ENCODE measurements at regions not wholly inside any gene's neighbourhood (a gene's known extent, or its start where the extent isn't known, plus 50 kb on each side); places are given as distances from the start of the nearest gene placed in this dataset.
"Not testable (repeated sequence)": the region's sequence is repeated elsewhere in the genome, so short reads cannot be mapped to it uniquely, and the experiment has no call there.

- DNase-seq: no peak
Observed at GRCh38 chr6:56904068-56904467, 50.8 kb upstream of the BEND6 start.

GRCh38 chr6:56902641-56903464 is 52.1 kb upstream of the BEND6 start:
- DNase-seq: peak; percentile 63

- no peak for DNase-seq
Observed at GRCh38 chr6:56900784-56901183, 54.1 kb upstream of the BEND6 start.

GRCh38 chr6:56899753-56900152 is 55.2 kb upstream of the BEND6 start:
- no peak for DNase-seq

- DNase-seq: no peak
Observed at GRCh38 chr6:56899311-56899710, 55.6 kb upstream of the BEND6 start.

- DNase-seq: no peak
Observed at GRCh38 chr6:56897789-56898529, 56.9 kb upstream of the BEND6 start.

- no peak for DNase-seq
Observed at GRCh38 chr6:56891754-56892153, 63.2 kb upstream of the BEND6 start.

- DNase-seq: no peak
Observed at GRCh38 chr6:56890683-56891429, 64.1 kb upstream of the BEND6 start.

- no peak for DNase-seq
Observed at GRCh38 chr6:56890066-56890465, 64.8 kb upstream of the BEND6 start.

- DNase-seq: no peak
Observed at GRCh38 chr6:56889492-56889891, 65.4 kb upstream of the BEND6 start.

GRCh38 chr6:56888687-56889086 is 66.2 kb upstream of the BEND6 start:
- DNase-seq: no peak

- DNase-seq: no peak
Observed at GRCh38 chr6:56887086-56887485, 67.8 kb upstream of the BEND6 start.

GRCh38 chr6:56877922-56878321 is 77.0 kb upstream of the BEND6 start:
- no peak for DNase-seq

- DNase-seq: no peak
Observed at GRCh38 chr6:56875961-56876360, 78.9 kb upstream of the BEND6 start.

- DNase-seq: no peak
Observed at GRCh38 chr6:56875523-56875922, 79.4 kb upstream of the BEND6 start.

GRCh38 chr6:56874328-56874727 is 80.6 kb upstream of the BEND6 start:
- DNase-seq: no peak

GRCh38 chr6:56870053-56870452 is 84.9 kb upstream of the BEND6 start:
- not testable (repeated sequence) for DNase-seq

GRCh38 chr6:56869346-56869745 is 85.6 kb upstream of the BEND6 start:
- no peak for DNase-seq

- DNase-seq: no peak
Observed at GRCh38 chr6:56868687-56869086, 86.2 kb upstream of the BEND6 start.

GRCh38 chr6:56866917-56867522 is 87.9 kb upstream of the BEND6 start:
- no peak for DNase-seq

- DNase-seq: no peak
Observed at GRCh38 chr6:56865081-56865875, 89.6 kb upstream of the BEND6 start.

- DNase-seq: no peak
Observed at GRCh38 chr6:56864171-56864616, 90.7 kb upstream of the BEND6 start.
